HG03378 (cell line): ENCODE measurements at regions not wholly inside any gene's neighbourhood (a gene's known extent, or its start where the extent isn't known, plus 50 kb on each side); places are given as distances from the start of the nearest gene placed in this dataset.

ENCODE experiments used
- ATAC-seq: cut with Tn5 transposase; IDR thresholded peaks from one replicate; pipeline ENCODE4 v1.9.1; 2021; ENCODE audit warnings: mild to moderate bottlenecking, moderate library complexity; ENCODE audit not compliant: unreplicated experiment

DNA sequence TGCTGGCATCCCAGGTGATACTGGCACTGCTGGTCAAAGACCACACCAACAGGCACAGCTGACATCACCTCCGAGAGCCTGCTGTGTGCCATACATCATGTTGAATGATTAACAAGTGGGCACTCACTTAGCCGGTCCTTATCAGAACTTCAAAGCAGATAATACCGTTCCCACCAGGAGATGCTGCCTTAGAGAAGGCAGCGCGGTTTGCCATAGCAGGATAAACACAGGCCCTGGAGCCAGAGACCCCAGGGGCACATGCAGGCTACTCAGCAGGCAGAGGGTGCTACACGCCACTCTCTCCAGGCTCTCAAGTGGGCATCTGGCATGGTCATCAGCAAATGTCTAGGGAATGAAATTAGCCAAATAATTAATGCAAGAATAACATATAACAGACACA, 86.5 kb upstream of the CST7 start:
- no peak for ATAC-seq

DNA sequence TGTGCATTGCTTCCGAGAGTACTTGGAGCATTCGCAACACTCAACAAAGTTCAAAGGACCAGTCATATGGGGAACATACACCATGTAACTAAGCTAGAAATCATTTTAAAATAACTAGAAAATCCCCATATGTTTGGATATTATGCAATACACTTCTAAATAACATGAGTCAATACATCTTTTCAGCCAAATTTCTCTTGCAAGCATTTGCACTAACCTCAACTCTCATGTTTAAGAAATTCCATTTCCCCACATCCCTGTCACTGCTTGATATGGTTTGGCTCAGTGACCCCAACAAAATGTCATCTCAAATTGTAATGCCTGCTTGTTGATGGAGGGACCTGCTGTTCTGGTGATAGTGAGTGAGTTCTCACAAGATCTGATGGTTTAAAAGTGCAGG, 85.7 kb upstream of the CST7 start:
- no peak for ATAC-seq

DNA sequence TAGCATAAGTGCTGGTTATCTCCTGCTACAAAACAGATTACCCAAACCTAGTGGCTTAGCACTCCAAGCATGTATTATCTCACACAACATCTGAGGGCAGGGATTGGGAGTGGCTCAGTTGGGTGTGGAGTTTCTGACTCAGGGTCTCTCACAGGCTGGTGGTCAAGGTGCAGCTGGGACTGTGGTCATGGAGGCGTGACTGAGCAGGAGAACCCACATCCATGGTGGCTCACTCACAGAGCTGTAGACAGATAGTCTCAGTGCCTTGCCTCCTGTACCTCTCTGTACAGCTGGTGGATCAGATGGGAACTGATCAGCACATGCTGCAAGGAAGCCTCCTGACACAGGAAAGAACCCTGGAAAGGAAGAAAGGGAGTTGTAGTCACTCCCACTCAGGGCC, 83.1 kb upstream of the CST7 start:
- no peak for ATAC-seq

DNA sequence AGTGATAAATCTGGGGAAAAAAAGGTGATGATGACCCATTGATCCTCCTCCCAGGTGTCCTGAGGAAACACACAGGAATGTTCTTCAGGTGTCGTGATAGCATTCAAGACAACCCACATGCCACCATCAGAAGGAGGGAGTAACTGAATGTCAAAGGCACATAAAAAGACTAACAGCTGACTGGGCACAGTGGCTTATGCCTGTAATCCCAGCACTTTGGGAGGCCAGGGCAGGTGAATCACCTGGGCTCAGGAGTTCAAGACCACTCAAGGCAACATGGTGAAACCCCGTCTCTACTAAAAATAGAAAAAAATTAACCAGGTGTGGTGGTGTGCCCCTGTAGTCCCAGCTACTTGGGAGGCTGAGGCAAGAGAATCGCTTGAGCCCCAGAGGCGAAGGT, 82.3 kb upstream of the CST7 start:
- no peak for ATAC-seq

DNA sequence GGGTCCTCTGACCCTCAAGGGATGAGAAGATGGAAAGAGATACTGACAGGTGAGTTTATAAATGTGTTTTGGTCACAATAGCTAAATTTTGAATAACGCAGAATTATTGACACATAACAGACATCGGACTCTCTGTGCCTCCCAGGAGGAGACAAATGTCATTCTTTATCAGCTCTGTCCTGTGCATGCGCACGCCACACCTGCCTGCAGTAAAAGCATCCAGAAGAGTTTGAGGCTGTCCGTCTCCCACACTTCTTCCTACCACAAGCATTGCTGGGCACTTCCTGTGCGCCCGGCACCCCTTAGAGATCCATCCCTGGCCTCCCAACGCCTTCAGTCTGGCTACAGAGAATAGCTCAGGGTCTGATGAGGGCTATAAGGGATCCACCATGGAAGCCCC, 81.5 kb upstream of the CST7 start:
- ATAC-seq, result no peak

DNA sequence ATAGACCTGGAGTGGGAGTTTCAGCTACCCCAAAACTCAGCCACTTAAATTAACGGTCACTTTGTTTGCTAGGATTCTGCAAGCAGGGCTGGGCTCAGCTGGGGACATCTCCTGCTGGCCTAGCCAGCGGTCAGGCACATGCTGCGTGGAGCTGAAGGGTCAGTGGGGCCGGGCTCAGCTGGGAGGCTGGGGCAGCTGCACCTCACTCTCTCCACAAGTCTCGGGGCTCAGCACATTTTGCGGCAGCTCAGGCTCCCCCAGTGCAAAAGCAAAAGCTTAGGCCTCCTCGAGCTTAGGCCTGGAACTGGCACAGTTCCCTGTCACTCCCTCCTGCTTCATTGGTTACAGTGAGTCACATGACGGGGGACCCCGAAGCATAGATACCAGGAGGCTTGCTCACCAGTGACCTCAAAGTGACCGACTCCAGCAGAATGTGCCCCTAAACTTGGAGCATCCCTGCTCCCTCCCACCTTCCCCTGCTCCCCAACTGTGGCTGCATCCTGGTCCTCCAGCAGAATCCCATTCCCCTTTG, 80.6 kb upstream of the CST7 start:
- no peak for ATAC-seq

DNA sequence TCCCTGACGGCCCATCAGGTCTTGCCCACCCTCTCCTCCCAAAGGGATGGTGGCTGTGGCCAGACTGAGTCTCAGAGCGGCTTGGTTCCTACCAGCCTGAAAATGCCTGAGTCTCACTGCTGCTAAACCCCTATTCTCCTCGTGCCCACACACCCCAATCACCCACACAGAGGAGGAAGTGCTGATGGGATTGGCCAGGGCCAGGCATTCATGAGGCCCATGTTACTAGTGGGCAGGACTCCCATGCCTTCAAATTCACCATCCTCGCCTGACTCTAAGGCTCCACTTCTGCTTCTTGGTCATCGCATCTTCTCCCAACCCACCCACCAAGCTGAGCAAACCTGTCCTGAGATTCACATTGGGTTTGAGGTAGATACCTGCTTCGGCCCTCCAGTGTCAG, 80.1 kb upstream of the CST7 start:
- no peak for ATAC-seq

DNA sequence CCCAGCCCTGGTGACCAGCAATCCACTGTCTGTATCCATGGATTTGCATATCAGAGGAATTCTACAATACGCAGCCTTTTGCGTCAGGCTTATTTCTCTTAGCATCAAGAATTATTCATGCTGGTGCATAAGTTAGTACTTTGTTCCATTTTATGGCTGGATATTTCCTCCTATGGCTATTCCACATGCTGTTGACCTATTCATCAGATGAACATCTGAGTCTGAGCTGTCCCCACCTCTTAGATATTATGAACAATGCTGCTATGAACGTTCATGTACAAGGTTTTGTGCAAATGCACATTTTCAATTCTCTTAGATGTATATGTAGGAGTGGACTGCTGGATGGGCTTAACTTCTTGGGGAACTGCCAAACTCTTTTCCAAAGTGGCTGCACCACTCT, 79.0 kb upstream of the CST7 start:
- no peak for ATAC-seq

DNA sequence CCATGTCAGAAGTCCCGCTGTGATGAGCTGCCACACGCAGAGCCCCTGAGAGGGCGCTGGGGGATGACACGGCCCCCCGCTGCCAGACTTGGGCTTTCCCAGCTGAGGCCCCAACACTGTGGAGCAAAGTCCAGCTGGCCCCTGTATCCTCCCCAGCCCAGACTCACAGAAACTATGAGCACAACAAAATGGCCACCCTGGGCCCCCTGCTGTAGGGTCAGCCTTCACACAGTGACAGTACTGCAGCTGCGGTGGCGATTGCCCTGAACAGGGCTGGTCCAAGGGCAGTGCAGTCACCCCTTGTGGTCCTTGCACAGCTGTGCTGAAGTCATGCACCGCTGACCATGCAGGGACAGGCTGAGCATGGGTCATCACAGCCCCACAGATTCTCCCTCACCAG, 78.2 kb upstream of the CST7 start:
- no peak for ATAC-seq

DNA sequence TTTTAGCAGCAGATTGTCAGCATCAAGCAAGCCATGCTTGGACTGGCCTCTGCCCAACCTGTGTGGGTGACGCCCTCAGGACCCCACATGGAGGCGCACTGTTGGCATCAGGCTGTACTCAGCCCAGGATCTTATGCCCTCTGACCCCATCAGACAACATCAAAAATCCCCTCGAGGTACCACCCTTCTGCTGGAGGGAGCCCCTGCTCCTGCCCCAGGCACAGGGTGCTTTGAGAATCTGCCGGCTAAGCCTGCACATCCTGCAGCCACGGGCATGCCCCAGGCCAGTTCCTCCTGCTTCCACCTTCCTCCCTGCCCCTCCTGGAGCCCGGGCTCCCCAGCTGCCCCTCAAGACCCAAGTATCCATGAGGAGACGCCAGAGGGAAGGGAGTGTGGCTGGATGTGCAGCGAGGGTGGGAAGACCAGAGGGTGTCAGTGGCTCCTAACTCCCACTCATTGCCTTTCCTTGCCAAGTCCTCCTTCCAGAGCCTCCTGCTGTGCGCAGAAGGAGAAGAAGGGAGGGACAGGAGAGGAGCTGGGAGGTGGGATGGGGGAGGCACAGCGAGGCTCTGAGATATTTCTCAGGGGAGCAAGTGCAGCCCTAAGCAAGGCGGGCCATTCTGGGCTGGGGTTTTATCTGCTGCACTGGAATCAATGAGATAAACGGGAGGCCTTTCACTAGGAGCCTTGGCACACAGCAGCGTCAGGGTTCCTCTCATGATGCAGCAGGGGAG, 77.4 kb upstream of the CST7 start:
- ATAC-seq, result no peak

DNA sequence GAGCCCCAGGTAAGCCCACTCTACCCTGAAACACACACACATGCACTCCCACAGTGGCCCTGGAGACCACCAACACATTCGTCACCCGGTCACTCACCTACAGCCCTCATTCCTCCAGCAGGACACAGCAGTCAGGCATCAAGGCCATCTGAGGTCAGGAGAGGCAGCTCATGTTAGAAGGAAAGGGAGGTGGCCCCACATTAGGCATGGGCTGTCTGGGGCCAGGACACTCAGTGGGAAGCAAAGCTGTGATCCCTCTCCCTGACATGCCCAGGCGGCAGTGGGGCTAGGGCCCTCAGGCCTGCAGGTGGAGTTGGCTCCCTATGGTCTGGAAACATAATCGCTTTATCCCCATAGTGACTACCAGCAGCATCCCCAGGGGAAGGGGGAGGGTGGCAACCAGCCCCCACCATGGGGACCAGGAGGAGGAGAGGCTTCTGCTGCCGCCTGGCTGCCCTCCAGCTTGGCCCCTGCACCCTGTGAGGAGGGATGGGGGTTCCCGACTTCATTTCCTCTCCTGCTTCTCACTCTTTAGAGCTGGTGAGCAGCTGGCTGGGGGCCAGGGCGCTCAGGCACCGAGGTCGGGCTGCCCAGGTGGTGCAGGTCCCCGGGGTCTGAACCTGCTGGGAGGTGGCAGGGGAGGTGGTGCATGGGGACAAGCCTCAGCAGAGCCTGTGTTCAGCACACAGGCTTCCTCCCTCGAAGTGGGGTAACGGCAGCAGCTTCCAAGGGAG, 76.6 kb upstream of the CST7 start:
- peak; percentile 60 for ATAC-seq

DNA sequence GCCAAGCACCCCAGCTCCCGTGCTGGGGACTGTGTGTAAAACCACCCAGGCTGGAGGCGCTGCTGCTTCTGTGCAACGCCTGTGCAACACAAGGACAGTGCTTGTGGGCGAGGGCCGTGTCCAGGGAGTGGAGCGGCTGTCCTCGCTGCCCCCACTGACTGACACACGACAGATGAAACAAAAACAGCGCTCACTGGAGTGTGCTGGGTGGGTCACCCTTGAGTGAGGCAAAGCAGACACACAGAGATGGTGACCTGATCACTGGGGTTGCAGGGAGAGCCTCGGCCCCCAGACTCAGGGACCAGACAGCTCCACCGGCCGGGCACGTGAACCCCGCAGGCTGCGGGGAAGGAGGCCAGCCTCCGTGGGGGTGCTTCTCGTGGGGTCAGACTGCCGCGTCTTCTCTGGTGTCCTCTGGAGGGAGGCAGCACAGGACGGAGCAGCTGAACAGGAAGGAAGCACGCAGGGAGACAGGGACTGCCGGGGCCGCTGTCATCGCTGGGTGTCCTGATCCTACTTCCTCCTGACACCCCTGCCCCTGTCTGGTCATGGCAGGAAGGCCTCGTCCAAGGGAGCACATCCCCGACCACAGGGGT, 75.9 kb upstream of the CST7 start:
- peak; percentile 28 for ATAC-seq

DNA sequence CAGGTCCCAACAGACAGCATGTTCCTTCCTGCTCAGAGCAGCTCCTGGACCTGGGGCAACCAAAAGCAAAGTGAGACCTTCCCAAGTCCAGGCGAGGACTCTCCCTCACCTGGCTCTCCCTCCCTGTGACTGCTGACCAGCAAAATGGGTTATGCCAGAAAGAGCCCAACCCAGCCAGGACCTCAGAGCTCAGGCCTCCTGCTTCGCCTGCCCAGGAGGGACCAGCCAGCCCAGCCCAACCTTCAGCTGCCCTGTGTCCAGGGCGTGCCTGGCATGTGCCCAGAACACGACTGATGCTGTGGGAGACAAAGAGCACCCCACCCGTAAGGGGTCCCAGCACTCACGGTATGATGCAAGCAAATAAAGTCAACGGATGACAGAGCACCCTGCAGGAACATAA, 74.0 kb upstream of the CST7 start:
- no peak for ATAC-seq

DNA sequence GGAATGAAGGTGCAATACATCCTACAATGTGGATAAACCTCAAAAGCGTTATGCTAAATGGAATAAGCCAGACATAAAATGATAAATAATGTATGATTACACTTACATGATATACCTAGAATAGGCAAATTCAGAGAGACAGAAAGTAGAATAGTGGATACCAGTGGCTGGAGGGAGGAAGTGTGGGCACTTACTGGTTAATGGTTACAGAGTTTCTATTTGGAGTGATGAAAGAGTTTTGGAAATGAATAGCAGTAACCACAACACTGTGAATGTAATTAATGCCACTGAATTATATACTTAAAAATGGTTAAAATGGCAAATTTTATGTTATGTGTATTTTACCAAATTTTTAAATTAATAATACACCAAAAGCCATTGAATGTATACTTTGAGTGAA, 71.4 kb upstream of the CST7 start:
- peak; percentile 76 for ATAC-seq

DNA sequence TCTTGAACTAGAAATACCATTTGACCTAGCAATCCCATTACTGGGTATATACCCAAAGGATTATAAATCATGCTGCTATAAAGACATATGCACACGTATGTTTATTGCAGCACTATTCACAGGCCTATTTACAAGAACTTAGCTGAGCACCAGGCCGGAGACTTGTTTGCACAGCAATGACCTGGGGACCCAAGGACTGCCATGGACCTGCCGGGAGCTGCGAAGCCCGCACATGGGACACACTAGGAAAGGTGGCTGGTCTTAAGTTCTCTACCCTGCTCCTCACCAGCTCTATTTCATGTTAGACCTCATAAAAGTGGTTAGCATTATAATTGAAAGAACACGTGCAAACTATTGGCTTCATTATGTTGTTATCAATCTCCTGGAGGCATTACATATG, 70.4 kb upstream of the CST7 start:
- no peak for ATAC-seq

DNA sequence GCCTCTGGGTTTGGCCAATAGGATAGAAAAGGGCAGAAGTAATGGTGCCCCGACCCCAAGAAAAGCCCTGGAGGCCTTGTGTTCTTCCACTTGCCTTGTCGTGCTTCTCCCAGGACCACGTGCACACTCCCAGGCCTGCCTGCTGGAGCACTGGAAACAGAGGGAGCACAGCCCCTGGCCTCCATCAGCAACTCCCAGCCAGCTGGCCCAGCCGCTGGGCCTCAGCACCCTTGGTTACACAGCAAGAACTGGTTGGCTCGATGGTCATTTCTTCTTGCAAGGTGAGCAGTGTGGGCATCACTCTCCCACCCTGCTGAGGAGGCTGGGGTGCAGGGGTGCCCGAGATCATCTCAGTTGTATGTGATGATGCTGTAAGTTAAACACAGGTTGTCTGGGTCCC, 69.2 kb upstream of the CST7 start:
- no peak for ATAC-seq

DNA sequence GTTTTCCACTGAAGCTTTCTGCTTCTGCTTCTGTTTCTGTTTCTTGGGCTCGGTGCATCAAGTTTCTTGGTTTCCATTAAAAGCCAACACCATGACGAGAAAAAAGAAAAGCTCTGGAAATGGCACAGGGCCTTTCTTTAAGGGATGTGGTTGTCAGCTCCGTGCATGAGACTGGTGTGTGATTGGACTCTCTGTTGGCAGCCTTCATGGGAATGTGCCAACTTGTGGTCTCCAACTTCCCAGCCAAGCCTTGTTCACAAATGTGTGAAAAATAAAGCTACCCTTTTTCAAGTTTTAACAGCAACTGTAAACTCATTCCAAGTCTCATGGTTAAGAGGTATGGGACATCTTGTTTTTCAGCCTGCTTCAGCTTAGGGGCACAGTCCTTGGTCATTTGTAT, 68.7 kb upstream of the CST7 start:
- no peak for ATAC-seq

DNA sequence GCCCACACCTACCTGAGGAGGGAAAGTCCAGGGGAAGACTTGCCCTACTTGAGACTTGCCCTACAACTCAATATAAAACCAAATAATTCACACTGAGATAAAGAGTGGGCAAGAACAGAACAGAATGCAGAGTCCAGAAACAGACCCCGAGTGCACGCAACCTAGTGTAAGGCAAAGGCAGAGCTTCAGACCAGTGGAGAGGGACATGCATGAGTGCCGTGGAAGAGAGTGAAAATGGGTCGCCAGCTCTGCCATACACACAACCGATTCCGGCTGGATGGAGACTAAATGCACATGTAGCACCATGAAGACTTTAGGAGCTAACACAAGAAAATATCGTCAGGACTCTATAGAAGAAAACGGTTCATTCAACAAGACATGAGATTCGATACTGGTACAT, 58.8 kb upstream of the CST7 start:
- ATAC-seq, result no peak

DNA sequence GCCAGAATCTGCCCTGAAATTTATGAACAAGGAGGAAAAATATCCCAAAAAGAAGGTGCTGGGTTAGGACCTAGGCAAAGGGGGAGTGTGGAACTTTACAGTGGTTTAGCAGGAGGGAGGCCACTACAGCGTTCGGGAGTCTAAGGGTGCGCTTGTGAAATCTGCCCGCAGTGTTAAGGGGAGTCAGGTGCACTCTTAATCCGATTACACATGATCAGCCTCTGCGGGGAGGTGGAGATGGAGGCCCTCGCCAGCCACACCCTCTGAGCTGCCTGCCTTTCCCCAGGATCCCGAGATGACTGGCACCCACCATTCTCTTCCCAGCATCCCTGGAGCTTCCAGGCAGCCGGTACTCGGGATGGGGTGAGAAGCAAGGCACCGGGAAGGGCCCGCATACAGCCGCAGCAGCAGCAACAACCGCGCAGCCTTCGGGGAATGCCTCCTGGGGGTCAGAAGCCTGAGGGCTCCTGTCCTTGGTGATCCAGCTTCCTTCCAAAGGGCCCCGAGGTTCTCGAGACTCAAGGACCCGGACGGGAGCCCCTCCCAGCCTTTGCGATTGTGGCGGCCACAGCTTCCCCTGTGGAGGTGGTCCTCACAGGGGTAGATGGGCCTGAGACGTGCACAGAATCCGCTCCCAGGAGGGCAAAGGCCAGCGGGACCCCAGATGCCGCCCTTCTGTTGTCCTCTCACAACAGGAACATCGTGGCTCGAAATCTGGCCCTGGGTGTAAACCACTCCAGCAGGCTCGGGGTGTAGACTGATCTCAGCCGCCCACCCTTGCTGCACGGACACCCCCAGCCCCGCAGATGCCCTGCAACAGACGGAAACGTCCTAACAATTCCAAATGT, 57.3 kb upstream of the CST7 start:
- no peak for ATAC-seq

DNA sequence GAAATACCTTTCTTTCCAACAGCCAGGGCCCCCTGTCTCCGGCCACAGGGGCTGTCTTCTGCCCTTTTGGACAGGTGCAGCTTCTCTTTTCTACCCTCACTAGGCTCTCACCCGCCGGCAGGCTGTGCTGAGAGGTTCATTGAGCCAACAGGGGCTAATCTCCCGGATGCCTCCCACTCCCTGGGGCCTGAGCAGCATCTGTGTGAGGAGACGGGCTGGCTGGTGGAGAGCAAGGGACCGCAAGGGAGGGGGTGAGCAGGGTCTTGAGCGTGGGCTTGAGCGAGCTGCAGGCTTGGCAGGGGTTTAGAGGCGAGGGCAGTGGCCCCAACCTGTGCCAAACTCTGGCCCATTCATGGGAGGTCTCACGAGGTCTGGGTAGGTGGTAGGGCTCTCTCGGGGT, 56.5 kb upstream of the CST7 start:
- no peak for ATAC-seq

DNA sequence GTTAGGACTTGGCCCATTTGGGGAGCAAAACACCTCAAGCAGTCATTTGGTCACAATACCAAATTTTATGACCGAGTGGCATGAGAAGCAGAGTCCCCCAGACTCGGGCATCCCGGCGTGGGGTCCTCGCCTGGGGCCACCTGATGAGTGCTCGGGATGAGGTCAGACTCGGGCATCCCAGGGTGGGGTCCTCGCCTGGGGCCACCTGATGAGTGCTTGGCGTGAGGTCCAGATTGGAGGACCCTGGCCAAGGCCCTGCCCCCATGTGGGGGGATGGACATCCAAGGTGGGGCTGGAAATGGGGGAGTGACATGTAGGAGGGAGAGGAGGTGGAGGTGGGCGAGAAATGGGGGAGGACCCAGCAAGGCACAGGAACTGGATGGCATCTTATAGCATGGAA, 56.1 kb upstream of the CST7 start:
- no peak for ATAC-seq
